ENCODE measurements at regions not wholly inside any gene's neighbourhood (a gene's known extent, or its start where the extent isn't known, plus 50 kb on each side); places are given as distances from the start of the nearest gene placed in this dataset.
"Not testable (repeated sequence)": the region's sequence is repeated elsewhere in the genome, so short reads cannot be mapped to it uniquely, and the experiment has no call there.

DNA sequence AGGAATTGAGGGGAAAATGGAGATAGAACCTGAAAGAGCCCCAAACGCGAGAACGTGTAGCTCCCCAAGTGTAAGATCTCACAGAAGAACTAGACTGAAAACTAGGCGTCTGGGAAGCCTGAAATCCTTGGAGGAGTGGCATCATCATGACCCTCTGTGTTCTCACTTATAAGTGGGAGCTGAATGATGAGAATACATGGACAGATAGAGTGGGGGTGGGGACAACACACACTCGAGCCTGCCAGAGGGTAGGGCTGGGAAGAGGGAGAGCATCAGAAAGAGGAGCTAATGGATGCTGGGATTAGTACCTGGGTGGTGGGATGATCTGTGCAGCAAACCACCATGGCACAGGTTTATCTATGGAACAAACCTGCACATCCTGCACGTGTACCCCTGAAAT is 258.7 kb upstream of the NOTCH2NLA start:
- DNase-seq = not testable (repeated sequence)

DNA sequence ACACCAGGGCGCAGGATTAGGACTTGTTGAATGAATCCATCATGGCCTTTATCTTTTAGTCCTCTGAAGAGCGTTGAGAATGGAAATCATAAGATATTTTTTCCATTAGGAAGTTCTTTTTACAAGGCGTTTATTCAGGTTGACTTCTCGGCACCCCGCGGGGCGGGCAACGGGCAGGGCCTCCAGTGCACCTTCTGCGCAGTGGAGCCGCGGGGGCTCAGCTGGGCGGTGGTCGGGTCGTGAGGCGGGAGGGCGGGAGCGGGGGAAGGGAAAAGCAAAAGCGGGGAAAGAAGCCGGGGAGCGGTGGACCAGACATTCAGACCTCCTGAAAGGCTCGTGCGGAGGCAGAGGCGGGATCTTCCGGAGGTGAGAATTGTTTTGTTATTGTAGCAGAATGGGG is 258.3 kb upstream of the NOTCH2NLA start:
- not testable (repeated sequence) for DNase-seq

DNA sequence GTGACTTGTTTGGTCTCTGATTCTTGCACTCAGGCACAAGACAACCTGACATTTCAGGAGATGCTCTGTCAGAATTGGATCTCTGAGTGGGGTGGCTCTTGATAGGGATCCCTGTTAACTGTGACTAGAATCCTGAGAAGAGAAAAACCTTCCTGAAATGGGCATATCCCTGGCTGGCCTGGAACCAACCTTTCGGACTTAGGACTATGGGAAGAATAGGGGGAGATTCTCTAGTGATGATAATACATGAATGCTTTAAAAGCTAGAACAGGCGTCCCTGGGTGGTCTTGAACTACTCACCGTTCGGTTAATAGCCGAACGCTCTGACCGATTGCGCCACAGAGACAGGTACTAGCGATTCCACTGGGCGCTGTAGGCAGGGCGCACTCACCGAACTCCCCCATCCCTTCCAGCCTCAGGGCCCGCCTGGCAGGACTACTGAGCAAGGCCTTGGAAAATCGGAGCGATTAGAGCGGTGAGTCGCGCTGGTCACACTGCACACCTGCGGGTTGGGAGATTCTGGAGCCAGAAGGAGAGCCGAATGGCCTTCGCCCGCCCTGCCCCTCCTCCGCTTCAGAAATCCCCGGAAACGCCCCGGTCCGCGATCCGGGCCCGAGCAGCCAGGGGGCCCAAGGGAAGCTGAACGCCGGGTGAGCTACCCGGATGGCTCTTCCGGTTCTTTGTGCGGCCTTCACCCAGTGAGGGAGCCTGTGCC is 257.6 kb upstream of the NOTCH2NLA start:
- DNase-seq = not testable (repeated sequence)

DNA sequence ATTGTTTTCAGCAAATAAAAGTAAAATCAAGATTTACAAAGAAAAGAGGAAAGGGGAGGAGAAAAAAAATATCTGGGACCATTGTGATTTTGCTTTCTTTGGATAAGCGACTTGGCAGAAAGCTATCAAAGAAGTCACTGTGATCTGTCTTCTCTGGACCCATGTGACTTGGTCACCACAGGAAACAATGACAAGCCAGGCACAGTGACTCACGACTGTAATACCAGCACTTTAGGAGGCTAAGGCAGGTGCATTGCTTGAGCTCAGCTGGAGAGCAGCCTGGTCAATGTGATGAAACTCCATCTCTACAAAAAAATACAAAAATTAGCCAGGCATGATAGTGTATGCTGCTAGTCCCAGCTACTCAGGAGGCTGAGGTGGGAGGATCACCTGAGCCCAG is 255.4 kb upstream of the NOTCH2NLA start:
- not testable (repeated sequence) for DNase-seq

DNA sequence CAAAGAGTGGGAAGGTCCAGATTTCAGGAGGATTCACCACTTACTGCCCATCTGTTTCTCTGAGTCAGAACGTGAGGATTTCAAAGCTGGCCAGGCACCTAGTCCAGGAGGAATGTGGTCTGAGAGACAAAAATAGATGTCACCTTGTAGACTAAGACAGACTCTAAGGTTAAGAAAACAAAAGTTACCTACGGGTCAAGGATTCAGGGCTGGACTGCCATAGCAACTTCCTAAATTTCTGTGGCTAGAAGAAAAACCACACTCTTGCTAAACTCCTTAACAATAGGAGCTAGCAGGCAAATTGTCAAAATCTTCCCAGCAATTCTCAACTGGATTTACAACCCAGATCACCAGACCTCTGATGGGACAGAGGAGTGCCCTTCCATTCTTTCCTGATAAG is 250.4 kb upstream of the NOTCH2NLA start:
- not testable (repeated sequence) for DNase-seq

DNA sequence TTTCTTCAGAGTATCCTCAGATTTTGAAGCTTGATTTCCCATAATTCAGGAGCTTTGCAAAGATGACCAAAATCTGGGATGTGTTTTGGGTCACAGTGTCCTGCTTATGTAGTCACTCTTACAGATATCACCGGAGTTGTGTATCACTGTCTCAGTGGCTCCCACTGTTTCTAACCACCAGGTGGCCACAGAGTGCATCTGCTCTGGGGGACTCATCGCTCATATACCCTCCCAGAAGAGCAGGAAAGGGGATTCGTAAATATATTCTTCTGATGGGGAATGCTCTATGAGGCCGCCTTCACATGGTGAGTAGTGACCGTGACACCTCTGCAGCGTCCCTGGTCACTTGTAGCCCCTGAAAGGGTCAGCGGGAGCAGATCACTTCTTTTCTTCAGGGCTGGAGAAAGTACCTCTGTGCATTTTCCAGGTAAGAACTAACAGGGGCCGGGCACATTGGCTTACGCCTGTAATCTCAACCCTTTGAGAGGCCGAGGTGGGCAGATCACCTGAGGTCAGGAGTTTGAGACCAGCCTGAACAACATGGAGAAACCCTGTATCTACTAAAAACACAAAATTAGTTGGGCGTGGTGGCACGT is 249.4 kb upstream of the NOTCH2NLA start:
- DNase-seq = peak; percentile 21

DNA sequence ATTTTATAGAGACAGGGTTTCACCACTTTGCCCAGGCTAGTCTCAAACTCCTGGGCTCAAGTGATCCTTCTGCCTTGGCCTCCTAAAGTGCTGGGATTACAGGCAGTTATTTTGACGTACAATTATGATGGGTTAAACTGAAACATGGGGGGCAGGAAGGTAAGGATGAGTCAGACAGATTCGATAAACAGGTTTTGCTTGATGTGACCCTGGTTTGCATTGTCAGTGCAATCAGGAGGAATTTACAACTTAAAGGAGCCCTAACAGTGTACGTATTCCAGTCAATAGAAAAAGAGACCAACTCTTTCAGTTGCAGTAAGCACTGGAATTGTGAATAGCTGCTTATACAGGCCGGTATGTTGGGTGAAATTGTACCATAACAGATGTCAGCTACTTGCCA is 246.3 kb upstream of the NOTCH2NLA start:
- DNase-seq = not testable (repeated sequence)

DNA sequence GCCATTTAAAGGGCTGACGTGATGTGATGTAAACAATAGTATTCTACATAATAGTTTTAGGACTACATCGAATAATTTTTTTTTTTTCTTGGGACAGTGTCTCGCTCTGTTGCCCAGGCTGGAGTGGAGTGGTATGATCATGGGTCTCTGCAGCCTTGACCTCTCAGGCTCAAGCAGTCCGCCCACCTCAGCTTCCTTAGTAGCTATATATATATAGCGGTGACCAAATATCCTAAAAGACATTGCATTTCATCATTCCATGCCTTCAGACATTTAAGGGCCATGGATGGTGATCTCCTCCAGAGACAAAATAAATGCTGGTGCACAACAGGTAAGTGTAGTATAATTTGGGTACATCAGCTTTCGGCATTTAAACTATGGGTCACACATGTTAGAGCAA is 245.4 kb upstream of the NOTCH2NLA start:
- DNase-seq = not testable (repeated sequence)

DNA sequence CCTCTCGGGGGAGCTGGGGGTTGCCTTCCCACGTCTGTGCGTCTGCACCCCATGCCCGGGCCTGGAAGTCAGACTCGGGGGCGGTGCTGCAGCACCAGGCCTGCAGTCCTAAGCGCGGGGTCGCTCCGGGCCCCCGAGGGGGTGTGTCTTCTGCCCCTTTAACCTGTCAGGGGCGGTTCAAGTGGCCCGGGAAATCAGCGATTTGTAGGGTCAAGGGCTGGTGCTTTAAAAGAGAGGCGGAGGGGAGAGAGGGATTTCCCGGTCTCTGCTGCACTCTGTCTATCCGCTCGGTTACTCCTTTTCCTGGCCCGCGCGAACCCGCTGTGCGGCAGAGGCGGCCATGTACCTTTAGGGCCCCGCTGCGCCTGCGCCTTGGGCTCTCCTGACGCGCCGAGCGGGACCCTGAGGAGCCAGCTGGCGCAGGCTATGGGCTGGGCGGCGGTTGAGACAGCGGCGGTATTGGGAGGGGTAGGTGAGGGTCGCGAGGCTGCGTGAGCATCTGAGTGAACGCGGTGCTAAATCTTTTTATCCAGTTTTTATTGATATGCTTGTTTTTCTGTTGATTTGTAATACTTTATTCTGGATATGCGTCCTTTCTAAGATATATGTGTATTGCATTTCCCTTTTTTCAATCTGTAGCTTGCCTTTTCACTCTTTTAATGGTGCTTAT is 243.5 kb upstream of the NOTCH2NLA start:
- DNase-seq = peak; percentile 59

DNA sequence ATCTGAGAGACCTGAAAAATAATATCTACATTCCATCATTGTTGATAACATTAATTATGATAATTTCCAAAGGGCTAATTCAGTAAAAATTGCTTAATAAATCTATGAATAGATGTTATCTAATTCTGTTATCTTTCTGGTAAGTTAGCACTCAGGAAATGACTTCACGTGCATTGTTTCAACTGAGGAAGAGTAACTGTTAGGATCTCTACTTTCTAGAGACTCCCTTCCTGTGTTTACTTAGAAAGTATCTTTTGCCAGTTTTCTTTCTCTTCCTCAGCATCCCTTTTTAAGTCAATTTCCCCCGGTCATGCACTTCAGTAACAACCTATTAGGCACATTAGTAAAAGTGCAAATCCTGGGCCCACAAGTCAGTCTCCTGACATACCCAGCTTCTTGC is 231.1 kb upstream of the NOTCH2NLA start:
- DNase-seq = not testable (repeated sequence)

DNA sequence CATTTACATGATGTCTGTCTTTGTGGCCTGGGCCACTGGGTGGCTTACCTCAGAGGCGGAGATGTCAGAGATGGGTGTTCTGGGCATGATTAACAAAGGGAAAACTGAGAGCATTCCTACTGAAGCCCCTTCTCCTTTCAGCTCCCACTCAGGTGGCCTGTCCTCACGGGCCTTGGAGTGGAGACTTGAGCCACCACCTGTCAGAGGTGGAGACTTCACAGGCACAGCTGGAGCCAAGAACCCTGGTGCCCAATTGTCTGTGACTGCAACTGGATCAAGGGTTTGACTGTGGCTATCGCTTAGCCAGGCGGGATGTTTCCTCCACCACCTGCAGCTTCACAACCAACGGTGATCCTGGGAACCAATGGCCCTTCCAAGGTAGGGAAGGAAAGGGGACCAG is 230.5 kb upstream of the NOTCH2NLA start:
- not testable (repeated sequence) for DNase-seq

DNA sequence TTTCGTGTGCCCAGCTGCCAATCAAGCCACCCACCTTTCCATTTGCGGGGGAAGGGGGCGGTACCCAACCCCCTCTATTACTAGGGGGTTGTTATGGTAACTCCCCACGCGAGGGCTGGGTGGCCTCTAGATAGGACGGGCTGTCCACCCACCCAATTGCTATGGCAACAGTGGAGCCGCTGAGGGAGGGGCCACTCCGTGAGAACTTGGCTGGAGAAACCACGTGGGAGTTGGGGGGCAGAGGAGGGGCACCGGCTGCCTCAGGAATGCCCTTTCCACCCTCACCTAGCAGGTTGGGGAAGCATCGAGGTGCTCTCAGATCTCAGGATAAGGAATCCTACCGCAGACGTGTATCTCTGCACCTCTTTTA is 220.0 kb upstream of the NOTCH2NLA start:
- not testable (repeated sequence) for DNase-seq

DNA sequence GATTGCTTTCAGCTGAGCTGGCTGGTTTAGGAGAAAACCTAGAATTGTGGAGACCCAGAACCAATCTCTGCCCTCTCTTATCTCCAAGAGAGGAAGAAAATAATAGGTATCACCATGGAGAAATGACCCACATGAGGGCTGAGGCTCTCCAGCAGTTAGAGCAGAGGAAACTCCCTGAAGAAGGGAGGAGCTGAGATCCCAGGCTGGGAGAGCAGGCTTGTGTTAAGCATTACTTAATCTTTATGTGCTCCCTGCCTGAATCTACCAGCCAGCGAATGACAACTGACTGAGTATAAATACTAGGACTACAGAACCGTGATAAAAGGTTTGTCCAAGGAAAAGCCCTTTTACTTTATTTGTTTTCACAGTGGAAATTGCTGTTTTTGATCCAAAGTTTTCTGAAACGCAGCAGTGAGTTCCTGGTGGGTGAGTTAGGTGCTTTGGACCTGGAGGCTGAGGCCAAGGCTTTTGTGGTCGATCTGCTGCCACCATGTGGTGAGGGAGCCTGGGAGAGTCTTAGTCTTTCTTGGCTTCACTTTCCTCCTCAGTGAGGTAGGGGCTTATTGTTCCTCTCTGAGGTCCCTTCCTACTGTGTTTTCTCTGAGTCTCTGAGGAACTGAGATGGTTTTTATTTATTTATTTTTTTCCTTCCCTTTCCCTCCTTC is 219.5 kb upstream of the NOTCH2NLA start:
- peak; percentile 38 for DNase-seq

DNA sequence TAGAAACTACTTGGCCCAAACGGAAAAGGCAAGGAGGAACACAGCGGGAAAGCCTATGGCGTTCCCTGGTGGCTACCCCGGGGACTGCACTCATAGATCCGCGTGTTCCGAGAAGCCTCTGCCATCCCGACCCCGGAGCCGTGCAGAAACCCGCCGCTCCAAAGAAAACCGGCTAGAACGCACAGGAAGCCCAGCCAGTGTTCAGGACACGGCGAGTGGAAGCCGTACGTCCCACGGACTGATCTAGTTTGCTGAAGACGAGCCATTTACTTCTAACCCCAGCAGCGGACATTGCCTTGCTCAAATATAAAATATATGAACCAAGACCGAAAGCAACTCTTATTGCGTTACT is 215.0 kb upstream of the NOTCH2NLA start:
- not testable (repeated sequence) for DNase-seq

DNA sequence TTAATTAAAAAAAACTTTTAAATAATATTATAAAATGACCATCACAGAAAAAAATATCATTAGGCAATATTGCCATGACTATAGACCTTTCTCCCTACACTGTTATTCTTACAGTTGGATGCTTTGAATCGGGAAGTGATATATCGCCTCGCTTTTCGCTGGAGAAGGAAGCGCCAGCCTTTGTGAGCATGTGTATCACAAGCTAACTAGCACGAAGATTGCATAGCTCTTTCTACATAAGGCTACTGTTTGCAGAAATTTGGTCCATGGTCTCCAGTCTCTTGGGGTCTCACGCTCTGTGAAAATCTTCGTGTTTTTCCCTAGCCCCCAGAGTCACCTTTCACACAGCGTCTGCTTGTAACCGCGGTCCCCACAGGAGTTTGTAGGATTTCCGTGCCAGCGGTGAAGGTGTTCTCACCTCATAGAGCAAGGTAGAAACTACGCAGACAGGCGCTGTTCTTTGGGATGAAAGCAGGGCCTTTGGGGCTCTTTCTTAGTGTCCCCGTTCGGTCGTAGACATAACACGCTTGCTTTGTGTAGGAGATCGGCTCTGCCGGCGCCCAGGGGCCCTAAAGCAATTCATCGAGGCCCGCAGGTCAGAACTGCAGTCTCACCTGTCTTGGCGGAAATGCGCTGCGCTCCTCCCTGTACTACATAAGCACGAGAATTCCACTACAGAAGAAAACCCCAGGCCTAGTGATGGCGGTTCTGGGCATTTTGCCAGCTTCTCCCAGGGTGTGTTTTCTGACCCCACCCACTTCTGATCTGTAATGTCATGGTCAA is 214.5 kb upstream of the NOTCH2NLA start:
- not testable (repeated sequence) for DNase-seq

DNA sequence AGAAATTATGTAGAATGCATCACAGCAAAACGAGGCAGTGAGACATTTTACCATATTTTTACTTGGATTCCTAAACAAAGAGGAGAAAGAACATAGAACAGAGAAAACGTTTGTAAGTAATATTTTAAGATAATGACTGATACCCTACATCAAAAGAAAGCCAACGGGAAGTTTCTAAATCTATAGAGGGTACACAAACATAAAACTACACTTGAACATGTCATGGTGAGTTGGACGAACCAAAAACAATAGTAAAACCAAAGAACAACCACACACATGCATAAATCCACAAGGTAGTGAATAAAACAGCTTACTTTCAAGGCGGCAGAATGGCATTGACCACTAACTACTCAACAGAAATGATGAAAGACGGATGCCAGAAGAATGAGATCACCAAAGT is 209.7 kb upstream of the NOTCH2NLA start:
- not testable (repeated sequence) for DNase-seq

DNA sequence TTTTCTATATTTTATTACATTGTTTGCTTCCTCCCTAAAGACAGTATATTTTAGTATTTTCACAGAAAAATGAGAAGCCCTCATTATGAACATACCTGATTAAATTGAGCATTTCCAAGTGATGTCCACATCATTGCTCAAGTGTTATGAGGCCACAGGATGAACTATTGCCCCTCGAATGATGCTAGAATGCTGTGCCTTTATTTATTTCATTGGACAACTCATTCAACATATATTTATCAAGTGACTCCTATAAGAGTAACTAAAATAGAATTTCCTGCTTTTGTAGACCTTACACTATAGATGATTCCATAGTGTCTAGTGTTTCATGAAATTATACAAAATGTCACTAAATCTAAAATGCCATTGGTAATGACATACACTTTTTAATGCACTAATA is 187.8 kb upstream of the NOTCH2NLA start:
- not testable (repeated sequence) for DNase-seq

DNA sequence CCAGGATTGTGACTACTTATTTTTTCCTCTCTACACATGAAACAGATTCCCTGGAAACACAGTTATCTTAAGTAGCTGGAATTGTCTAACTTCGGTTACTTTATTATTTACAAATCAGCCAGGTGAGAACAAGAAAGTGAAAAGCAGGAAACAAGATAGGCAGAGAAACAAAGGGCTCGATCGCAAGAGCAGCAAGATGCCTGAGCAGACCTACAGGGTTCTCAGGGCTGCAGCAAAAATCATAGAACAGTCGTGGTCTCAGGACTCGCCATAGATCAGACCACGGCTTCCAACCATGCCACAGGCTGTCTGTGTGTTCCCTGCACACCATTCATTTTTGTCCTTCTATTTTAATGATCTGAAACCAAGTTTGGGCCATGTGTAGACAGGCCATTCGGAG is 186.2 kb upstream of the NOTCH2NLA start:
- not testable (repeated sequence) for DNase-seq

DNA sequence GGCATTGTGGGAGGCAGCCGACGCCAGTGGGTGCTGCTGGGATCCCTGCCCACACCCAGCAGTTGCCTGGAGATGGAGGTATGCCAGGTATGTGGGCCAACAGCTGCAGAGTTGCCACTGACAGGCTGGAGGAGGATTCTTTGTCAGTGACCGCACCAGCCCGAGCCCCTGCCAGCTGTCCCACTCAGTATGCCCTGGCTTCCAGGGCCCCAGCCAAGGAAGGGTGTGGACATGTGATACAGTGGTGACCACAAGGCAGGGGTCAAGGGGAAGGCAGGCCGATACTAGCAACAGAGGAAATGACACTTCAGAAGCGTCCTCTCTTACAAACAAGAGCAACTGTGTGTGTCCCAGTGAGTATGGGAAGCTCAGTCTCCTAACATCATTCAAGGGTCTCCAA is 185.1 kb upstream of the NOTCH2NLA start:
- not testable (repeated sequence) for DNase-seq

DNA sequence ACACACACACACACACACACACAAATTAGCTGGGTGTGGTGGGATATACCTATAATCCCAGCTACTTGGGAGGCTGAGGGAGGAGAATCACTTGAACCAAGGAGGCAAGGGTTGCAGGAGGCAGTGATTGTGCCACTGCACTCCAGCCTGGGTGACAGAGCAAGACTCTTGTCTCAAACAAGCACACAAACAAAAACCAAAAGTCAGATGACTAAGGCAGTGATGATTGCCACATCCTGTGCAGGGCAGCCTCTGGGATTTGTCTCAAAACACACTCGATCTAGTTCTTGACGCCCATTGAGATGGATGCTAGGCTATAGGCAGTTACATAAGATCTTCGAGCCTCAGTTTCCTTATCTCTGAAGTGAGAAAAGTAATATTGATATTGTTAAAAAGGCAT is 183.1 kb upstream of the NOTCH2NLA start:
- peak; percentile 19 for DNase-seq

DNA sequence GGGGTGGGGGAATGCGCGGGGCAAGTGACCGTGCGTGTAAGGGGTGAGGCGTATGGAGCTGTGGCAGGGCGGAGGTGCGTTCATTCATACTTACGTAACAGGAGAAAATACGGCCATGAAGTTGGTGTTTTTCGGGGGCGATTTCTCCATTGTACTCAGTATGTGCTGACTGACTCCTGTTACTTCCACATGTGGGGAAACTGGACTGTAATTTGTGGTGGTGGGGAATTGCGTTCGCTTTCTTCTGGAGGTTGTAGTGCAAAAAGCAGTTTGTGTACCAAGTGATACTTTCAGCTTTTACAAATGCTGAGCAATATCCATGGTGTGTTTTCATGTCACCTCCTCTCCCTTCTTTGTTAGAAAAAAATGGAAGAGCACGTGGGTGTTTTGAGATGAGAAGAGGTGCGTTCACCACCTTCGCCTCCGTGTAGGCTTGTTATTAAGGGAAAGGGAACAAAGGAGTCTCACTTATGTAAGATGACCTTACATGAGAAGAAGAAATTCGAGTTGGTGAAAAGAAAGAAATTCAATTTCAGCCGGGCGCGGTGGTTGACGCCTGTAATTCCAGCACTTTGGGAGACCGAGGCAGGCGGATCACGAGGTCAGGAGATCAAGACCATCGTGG is 181.1 kb upstream of the NOTCH2NLA start:
- DNase-seq = not testable (repeated sequence)

DNA sequence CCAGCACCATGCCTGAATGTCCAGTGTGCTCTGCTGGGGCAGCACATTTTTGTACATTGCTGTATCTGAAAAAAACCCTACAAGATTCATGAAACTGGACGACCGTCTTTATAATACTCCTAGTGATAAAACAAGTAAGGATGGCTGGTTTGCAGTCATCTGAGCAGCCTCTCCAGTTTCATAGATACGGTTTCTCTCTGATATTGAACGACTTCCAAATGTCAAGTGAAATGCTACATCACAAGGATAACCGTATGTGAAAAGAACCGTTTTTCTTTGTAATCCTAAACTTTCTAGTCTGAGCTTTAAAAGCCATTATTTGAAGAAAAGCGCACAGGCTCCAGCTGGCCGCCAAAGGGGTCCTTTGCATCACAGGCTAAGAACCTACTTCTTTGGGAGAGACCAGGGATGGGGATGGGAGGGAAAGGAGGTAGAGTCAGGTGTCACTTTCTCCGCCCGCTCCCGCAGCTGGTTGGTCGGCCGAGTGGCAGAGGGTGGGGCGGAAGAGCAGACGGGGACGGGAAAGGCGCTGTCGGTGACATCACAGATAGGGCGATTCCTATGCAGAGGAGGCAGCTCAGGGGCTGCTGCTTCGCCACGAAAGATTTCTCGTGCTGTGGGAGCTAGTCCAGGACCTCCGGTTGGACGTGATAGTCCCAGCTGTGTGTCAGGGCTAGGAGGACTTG is 180.4 kb upstream of the NOTCH2NLA start:
- DNase-seq = not testable (repeated sequence)
